ENCODE measurements at regions not wholly inside any gene's neighbourhood (a gene's known extent, or its start where the extent isn't known, plus 50 kb on each side); places are given as distances from the start of the nearest gene placed in this dataset.

GRCh38 chr14:97366400-97366799 lies 569.2 kb downstream of the VRK1 start:
- DNase-seq, result no peak

GRCh38 chr14:97367278-97367677 lies 570.1 kb downstream of the VRK1 start:
- no peak for DNase-seq

- DNase-seq, result no peak
Observed at GRCh38 chr14:97368049-97368448, 570.9 kb downstream of the VRK1 start.

GRCh38 chr14:97368900-97369564 lies 571.9 kb downstream of the VRK1 start:
- no peak for DNase-seq

- DNase-seq, result no peak
Observed at GRCh38 chr14:97369901-97370300, 572.7 kb downstream of the VRK1 start.

- DNase-seq, result no peak
Observed at GRCh38 chr14:97376310-97376709, 579.1 kb downstream of the VRK1 start.

- DNase-seq, result no peak
Observed at GRCh38 chr14:97377550-97377949, 580.4 kb downstream of the VRK1 start.

GRCh38 chr14:97379091-97379531 lies 581.9 kb downstream of the VRK1 start:
- DNase-seq, result no peak

GRCh38 chr14:97380539-97380941 lies 583.4 kb downstream of the VRK1 start:
- no peak for DNase-seq

- no peak for DNase-seq
Observed at GRCh38 chr14:97381309-97381708, 584.1 kb downstream of the VRK1 start.

- DNase-seq, result no peak
Observed at GRCh38 chr14:97382616-97383226, 585.5 kb downstream of the VRK1 start.

GRCh38 chr14:97385727-97386126 lies 588.5 kb downstream of the VRK1 start:
- no peak for DNase-seq

- no peak for DNase-seq
Observed at GRCh38 chr14:97387252-97387874, 590.2 kb downstream of the VRK1 start.

GRCh38 chr14:97388408-97388807 lies 591.2 kb downstream of the VRK1 start:
- DNase-seq, result no peak

- no peak for DNase-seq
Observed at GRCh38 chr14:97390096-97390724, 593.0 kb downstream of the VRK1 start.

- no peak for DNase-seq
Observed at GRCh38 chr14:97393244-97393643, 596.1 kb downstream of the VRK1 start.

- no peak for DNase-seq
Observed at GRCh38 chr14:97395068-97395467, 597.9 kb downstream of the VRK1 start.

- no peak for DNase-seq
Observed at GRCh38 chr14:97401714-97402113, 604.5 kb downstream of the VRK1 start.

- DNase-seq, result no peak
Observed at GRCh38 chr14:97402279-97402678, 605.1 kb downstream of the VRK1 start.

- no peak for DNase-seq
Observed at GRCh38 chr14:97407701-97408407, 610.7 kb downstream of the VRK1 start.

GRCh38 chr14:97408503-97408902 lies 611.3 kb downstream of the VRK1 start:
- no peak for DNase-seq

GRCh38 chr14:97408937-97409815 lies 612.0 kb downstream of the VRK1 start:
- no peak for DNase-seq
